ENCODE measurements at regions not wholly inside any gene's neighbourhood (a gene's known extent, or its start where the extent isn't known, plus 50 kb on each side); places are given as distances from the start of the nearest gene placed in this dataset.

- no peak overlapping the region for H3K4me3 ChIP-seq (ENCODE audit: insufficient read depth, low read depth, low read length)
- H3K9me3 Mint-ChIP-seq (ENCODE audit: unreplicated experiment) = no peaks in the 10 kb centered on the region
- H2AFZ ChIP-seq (ENCODE audit: low read depth, low read length) = no peak overlapping the region
- DNase-seq (ENCODE audit: low read depth) (no peak), FAIRE-seq (no peak)
- no peaks in the 10 kb centered on the region for H3K4me1 ChIP-seq (ENCODE audit: insufficient read depth, low read length)
- peaks cover 4% of the 10 kb centered on the region for H3K4me1 Mint-ChIP-seq (ENCODE audit: low read depth, unreplicated experiment)
- no peaks in the 10 kb centered on the region for H3K27me3 ChIP-seq (ENCODE audit: insufficient read depth, low read length)
- H3K79me2 ChIP-seq (ENCODE audit: insufficient read depth, low read length) = no peaks in the 10 kb centered on the region
- H3K36me3 Mint-ChIP-seq (ENCODE audit: low read depth, unreplicated experiment) = no peaks in the 10 kb centered on the region
- H4K20me1 ChIP-seq (ENCODE audit: insufficient read depth, low read length) = no peaks in the 10 kb centered on the region
- H3K9ac ChIP-seq (ENCODE audit: low read length) = no peak overlapping the region
- no peak overlapping the region for H3K27ac ChIP-seq (ENCODE audit: low read depth, low read length)
- TF ChIP-seq EZH2 (IDR thresholded peaks at IDR 0.05; ENCODE audit: insufficient read depth, low read length) = no peak
- TF ChIP-seq CTCF (IDR thresholded peaks at IDR 0.05; ENCODE audit: insufficient read depth, low read depth, low read length) = no peak
- H3K27me3 Mint-ChIP-seq (ENCODE audit: low read depth, unreplicated experiment) = peaks cover 4% of the 10 kb centered on the region
- no peaks in the 10 kb centered on the region for H3K9me3 ChIP-seq (ENCODE audit: insufficient read depth, low read depth, low read length)
- H3K4me3 Mint-ChIP-seq (ENCODE audit: unreplicated experiment) = no peak overlapping the region
- H3K27ac Mint-ChIP-seq (ENCODE audit: unreplicated experiment) = no peak overlapping the region
- no peak overlapping the region for H3K4me2 ChIP-seq (ENCODE audit: low read length)
- no peaks in the 10 kb centered on the region for H3K36me3 ChIP-seq (ENCODE audit: insufficient read depth, low read length)
Observed at GRCh38 chr16:65196420-65197075, 74.7 kb upstream of the CDH11 start.

GRCh38 chr16:65195998-65196397 is 74.1 kb upstream of the CDH11 start:
- Histone ChIP-seq H3K4me3 (ENCODE audit: insufficient read depth, low read depth, low read length) (no peak overlapping the region), H3K4me2 (ENCODE audit: low read length) (no peak overlapping the region), H4K20me1 (ENCODE audit: insufficient read depth, low read length) (no peaks in the 10 kb centered on the region), H2AFZ (ENCODE audit: low read depth, low read length) (no peak overlapping the region), H3K27me3 (ENCODE audit: insufficient read depth, low read length) (no peaks in the 10 kb centered on the region), H3K79me2 (ENCODE audit: insufficient read depth, low read length) (no peaks in the 10 kb centered on the region), H3K9ac (ENCODE audit: low read length) (no peak overlapping the region), H3K27ac (ENCODE audit: low read depth, low read length) (no peak overlapping the region), H3K9me3 (ENCODE audit: insufficient read depth, low read depth, low read length) (no peaks in the 10 kb centered on the region), H3K4me1 (ENCODE audit: insufficient read depth, low read length) (no peaks in the 10 kb centered on the region), H3K36me3 (ENCODE audit: insufficient read depth, low read length) (no peaks in the 10 kb centered on the region)
- TF ChIP-seq EZH2 (IDR thresholded peaks at IDR 0.05; ENCODE audit: insufficient read depth, low read length) = no peak
- TF ChIP-seq CTCF (IDR thresholded peaks at IDR 0.05; ENCODE audit: insufficient read depth, low read depth, low read length) = no peak
- no peaks in the 10 kb centered on the region for H3K36me3 Mint-ChIP-seq (ENCODE audit: low read depth, unreplicated experiment)
- H3K9me3 Mint-ChIP-seq (ENCODE audit: unreplicated experiment) = no peaks in the 10 kb centered on the region
- DNase-seq (ENCODE audit: low read depth) (no peak), FAIRE-seq (no peak)
- peaks cover 4% of the 10 kb centered on the region for H3K4me1 Mint-ChIP-seq (ENCODE audit: low read depth, unreplicated experiment)
- H3K27me3 Mint-ChIP-seq (ENCODE audit: low read depth, unreplicated experiment) = peaks cover 4% of the 10 kb centered on the region
- no peak overlapping the region for H3K27ac Mint-ChIP-seq (ENCODE audit: unreplicated experiment)
- H3K4me3 Mint-ChIP-seq (ENCODE audit: unreplicated experiment) = no peak overlapping the region

DNA sequence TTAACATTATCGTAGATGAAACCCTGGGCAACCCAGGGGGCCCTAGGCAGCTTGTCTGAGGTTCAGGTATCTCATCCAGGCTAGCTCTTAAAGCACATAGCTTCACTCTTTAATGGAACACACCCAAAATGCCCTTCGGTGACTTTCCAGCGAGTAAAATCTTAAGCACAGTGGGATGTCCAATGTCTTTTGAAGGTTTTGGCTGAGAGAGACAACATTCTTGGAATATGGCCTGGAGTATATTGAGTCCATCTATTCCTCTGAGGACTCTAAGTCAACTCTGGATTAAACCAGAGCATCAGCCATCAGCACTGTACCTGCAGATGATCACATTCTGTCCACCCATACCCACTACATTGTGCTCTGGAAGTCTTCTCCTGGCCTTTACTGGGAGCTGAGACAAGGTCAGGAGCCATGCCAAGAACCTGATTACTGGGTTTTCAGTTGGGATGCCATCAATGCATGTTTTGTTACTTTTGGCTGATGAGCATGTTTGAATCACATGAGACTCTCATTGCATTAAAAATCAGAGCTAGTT is 63.4 kb upstream of the CDH11 start:
- Histone ChIP-seq H3K4me3 (ENCODE audit: insufficient read depth, low read depth, low read length) (no peak overlapping the region), H2AFZ (ENCODE audit: low read depth, low read length) (no peak overlapping the region), H3K4me1 (ENCODE audit: insufficient read depth, low read length) (no peaks in the 10 kb centered on the region), H3K9me3 (ENCODE audit: insufficient read depth, low read depth, low read length) (no peaks in the 10 kb centered on the region), H3K9ac (ENCODE audit: low read length) (no peak overlapping the region), H3K27me3 (ENCODE audit: insufficient read depth, low read length) (no peaks in the 10 kb centered on the region), H3K36me3 (ENCODE audit: insufficient read depth, low read length) (no peaks in the 10 kb centered on the region), H3K79me2 (ENCODE audit: insufficient read depth, low read length) (no peaks in the 10 kb centered on the region), H3K27ac (ENCODE audit: low read depth, low read length) (no peak overlapping the region), H3K4me2 (ENCODE audit: low read length) (no peak overlapping the region), H4K20me1 (ENCODE audit: insufficient read depth, low read length) (no peaks in the 10 kb centered on the region)
- no peak for TF ChIP-seq CTCF (IDR thresholded peaks at IDR 0.05; ENCODE audit: insufficient read depth, low read depth, low read length)
- no peak for TF ChIP-seq EZH2 (IDR thresholded peaks at IDR 0.05; ENCODE audit: insufficient read depth, low read length)
- H3K4me1 Mint-ChIP-seq (ENCODE audit: low read depth, unreplicated experiment) = no peaks in the 10 kb centered on the region
- DNase-seq (ENCODE audit: low read depth) = no peak
- no peak overlapping the region for H3K4me3 Mint-ChIP-seq (ENCODE audit: unreplicated experiment)
- peaks cover 8% of the 10 kb centered on the region for H3K27me3 Mint-ChIP-seq (ENCODE audit: low read depth, unreplicated experiment)
- no peak for FAIRE-seq
- no peak overlapping the region for H3K27ac Mint-ChIP-seq (ENCODE audit: unreplicated experiment)
- H3K9me3 Mint-ChIP-seq (ENCODE audit: unreplicated experiment) = no peaks in the 10 kb centered on the region
- H3K36me3 Mint-ChIP-seq (ENCODE audit: low read depth, unreplicated experiment) = no peaks in the 10 kb centered on the region
